GM12874 (cell line): ENCODE measurements at regions not wholly inside any gene's neighbourhood (a gene's known extent, or its start where the extent isn't known, plus 50 kb on each side); places are given as distances from the start of the nearest gene placed in this dataset.

Experiments
- CTCF ChIP-seq: IDR thresholded peaks from 2 replicates; pipeline ENCODE4 v1.5.1; 2011; ENCODE audit warnings: low read depth, mild to moderate bottlenecking, control low read depth, low read length, moderate library complexity; ENCODE audit not compliant: insufficient read depth

GRCh38 chr2:116724550-116724949, 1089.9 kb upstream of the DDX18 start:
- TF ChIP-seq CTCF, result no peak

DNA sequence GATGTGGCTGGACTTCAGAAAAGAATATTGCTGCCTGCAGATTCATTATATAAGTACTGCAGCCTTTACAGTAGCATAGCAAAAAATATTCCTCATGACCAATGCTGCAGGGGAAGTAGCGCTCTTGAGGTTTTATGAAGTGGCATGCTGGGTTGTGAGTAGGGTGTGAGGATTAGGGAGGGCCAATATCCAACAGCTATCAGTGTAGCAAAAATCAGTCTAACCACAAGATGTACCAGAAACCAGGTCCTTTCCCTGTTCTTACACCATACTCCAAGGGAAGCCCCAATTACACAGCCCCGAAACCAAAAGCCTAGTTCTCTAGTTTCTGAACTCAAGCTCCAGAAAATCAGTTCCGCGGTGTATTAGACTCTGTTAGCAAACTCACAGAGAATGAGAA, 1082.2 kb upstream of the DDX18 start:
- TF ChIP-seq CTCF, result no peak

DNA sequence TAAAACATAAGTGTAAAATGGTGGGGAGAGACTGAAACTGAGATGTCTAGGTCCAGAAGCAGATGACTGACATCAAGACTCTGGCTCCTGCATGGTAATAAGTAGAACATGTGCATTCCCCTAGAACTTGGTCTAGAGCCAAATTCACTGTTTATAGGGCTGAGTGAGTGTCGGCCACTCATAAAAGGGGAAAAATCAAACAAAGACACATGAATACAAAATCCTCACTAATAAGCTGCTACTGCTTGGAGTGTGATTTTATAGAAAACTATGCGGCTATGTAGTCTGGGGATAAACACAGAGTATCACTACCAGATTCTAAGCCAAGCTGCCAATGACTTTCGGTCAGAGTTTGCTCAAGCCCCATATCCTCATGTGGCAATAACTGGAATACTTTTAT, 1080.8 kb upstream of the DDX18 start:
- TF ChIP-seq CTCF, result no peak

DNA sequence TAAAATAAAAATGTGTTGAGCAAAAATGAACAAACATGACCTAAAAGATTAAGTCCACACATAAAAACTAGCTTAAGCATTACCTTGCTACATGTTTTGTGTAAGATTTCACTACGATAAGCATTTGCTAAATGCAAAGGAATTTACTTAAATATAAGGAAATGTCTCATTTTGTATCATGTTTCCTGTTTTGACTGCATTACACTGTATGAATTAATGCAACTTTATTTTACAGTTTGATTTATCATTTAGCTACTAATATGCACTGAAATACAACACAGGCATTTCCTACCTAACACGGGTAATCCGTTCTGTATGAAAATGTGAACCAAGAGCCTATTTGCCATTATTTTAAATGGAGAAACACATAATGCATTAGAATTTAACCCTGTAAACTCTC, 1076.5 kb upstream of the DDX18 start:
- TF ChIP-seq CTCF, result no peak

- no peak for TF ChIP-seq CTCF
Observed at GRCh38 chr2:116747103-116747502, 1067.4 kb upstream of the DDX18 start.

DNA sequence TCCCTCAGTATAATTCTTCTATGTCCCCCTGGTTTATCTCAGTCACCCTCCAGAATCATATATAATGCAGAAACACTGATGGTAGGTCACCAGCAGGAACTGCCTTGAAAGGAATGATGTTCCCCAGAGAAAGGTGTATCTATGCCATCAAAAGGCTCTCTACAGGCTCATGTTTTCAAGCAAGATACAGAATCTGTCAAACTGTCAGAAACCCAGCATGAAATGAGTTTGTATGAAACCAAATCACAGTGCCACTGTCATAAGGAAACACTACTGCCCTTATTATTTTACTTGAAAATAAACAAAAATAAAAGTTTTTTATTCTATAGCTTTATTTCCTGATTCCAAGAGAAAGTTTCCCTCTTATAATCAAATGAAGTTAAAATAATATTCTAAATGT, 1064.5 kb upstream of the DDX18 start:
- no peak for TF ChIP-seq CTCF

- no peak for TF ChIP-seq CTCF
Observed at GRCh38 chr2:116754381-116755101, 1060.0 kb upstream of the DDX18 start.
